ENCODE measurements at regions not wholly inside any gene's neighbourhood (a gene's known extent, or its start where the extent isn't known, plus 50 kb on each side); places are given as distances from the start of the nearest gene placed in this dataset.

GRCh38 chr1:14106679-14107313 lies 406.8 kb downstream of the PRDM2 start:
- DNase-seq, result no peak

- no peak for DNase-seq
Measured at GRCh38 chr1:14108356-14109275, 408.6 kb downstream of the PRDM2 start.

- DNase-seq, result no peak
Measured at GRCh38 chr1:14109276-14109635, 409.3 kb downstream of the PRDM2 start.

GRCh38 chr1:14110040-14110439 lies 410.1 kb downstream of the PRDM2 start:
- DNase-seq, result no peak

GRCh38 chr1:14111121-14111520 lies 411.1 kb downstream of the PRDM2 start:
- DNase-seq, result no peak

GRCh38 chr1:14112613-14113012 lies 412.6 kb downstream of the PRDM2 start:
- DNase-seq, result no peak

GRCh38 chr1:14113271-14113670 lies 413.3 kb downstream of the PRDM2 start:
- DNase-seq, result no peak

- no peak for DNase-seq
Measured at GRCh38 chr1:14113841-14114567, 414.0 kb downstream of the PRDM2 start.

- DNase-seq, result no peak
Measured at GRCh38 chr1:14115976-14116375, 416.0 kb downstream of the PRDM2 start.

- no peak for DNase-seq
Measured at GRCh38 chr1:14117700-14118099, 417.7 kb downstream of the PRDM2 start.

- no peak for DNase-seq
Measured at GRCh38 chr1:14118691-14119485, 418.9 kb downstream of the PRDM2 start.

GRCh38 chr1:14120895-14121294 lies 420.9 kb downstream of the PRDM2 start:
- DNase-seq, result no peak

GRCh38 chr1:14128096-14128495 lies 428.1 kb downstream of the PRDM2 start:
- DNase-seq, result no peak

- DNase-seq, result no peak
Measured at GRCh38 chr1:14129009-14129408, 429.0 kb downstream of the PRDM2 start.

- no peak for DNase-seq
Measured at GRCh38 chr1:14135070-14135469, 435.1 kb downstream of the PRDM2 start.

- DNase-seq, result no peak
Measured at GRCh38 chr1:14136152-14136763, 436.3 kb downstream of the PRDM2 start.

GRCh38 chr1:14136881-14137280 lies 436.9 kb downstream of the PRDM2 start:
- no peak for DNase-seq

GRCh38 chr1:14137411-14138134 lies 437.6 kb downstream of the PRDM2 start:
- DNase-seq, result no peak

GRCh38 chr1:14138135-14138506 lies 438.1 kb downstream of the PRDM2 start:
- no peak for DNase-seq

- no peak for DNase-seq
Measured at GRCh38 chr1:14138687-14139086, 438.7 kb downstream of the PRDM2 start.

- no peak for DNase-seq
Measured at GRCh38 chr1:14140831-14141401, 440.9 kb downstream of the PRDM2 start.

Measured in stimulated activated CD4-positive, alpha-beta T cell treated with anti-CD3 and anti-CD28 coated beads, Interleukin-4, amount 100 ng/mL, for 24 hours (primary cell).